NCI-H1105 (cell line): ENCODE measurements at regions not wholly inside any gene's neighbourhood (a gene's known extent, or its start where the extent isn't known, plus 50 kb on each side); places are given as distances from the start of the nearest gene placed in this dataset.
"Not testable (repeated sequence)": the region's sequence is repeated elsewhere in the genome, so short reads cannot be mapped to it uniquely, and the experiment has no call there.

ENCODE experiments used
- DNase-seq: peaks from one replicate; lab custom pipeline; 2025; lab: John Stamatoyannopoulos, UW

GRCh38 chr5:92022415-92023140, 639.5 kb upstream of the ARRDC3 start:
- DNase-seq = no peak

GRCh38 chr5:92019376-92019990, 636.4 kb upstream of the ARRDC3 start:
- no peak for DNase-seq

- no peak for DNase-seq
Observed at GRCh38 chr5:92017776-92018175, 634.7 kb upstream of the ARRDC3 start.

GRCh38 chr5:92011845-92012244, 628.7 kb upstream of the ARRDC3 start:
- not testable (repeated sequence) for DNase-seq

GRCh38 chr5:92003806-92004205, 620.7 kb upstream of the ARRDC3 start:
- DNase-seq = peak; percentile 63

GRCh38 chr5:92002721-92003274, 619.7 kb upstream of the ARRDC3 start:
- DNase-seq = no peak

- DNase-seq = no peak
Observed at GRCh38 chr5:91998774-91999173, 615.7 kb upstream of the ARRDC3 start.

GRCh38 chr5:91983869-91984268, 600.8 kb upstream of the ARRDC3 start:
- no peak for DNase-seq

- DNase-seq = no peak
Observed at GRCh38 chr5:91978221-91978882, 595.2 kb upstream of the ARRDC3 start.

- peak; percentile 39 for DNase-seq
Observed at GRCh38 chr5:91977579-91977978, 594.5 kb upstream of the ARRDC3 start.

- DNase-seq = no peak
Observed at GRCh38 chr5:91976451-91976850, 593.3 kb upstream of the ARRDC3 start.

GRCh38 chr5:91963166-91963565, 580.0 kb upstream of the ARRDC3 start:
- no peak for DNase-seq

- DNase-seq = no peak
Observed at GRCh38 chr5:91957666-91958065, 574.5 kb upstream of the ARRDC3 start.

- no peak for DNase-seq
Observed at GRCh38 chr5:91956738-91957137, 573.6 kb upstream of the ARRDC3 start.

GRCh38 chr5:91955610-91956009, 572.5 kb upstream of the ARRDC3 start:
- no peak for DNase-seq

- no peak for DNase-seq
Observed at GRCh38 chr5:91954136-91954535, 571.0 kb upstream of the ARRDC3 start.

- no peak for DNase-seq
Observed at GRCh38 chr5:91950328-91950727, 567.2 kb upstream of the ARRDC3 start.

GRCh38 chr5:91946870-91947269, 563.8 kb upstream of the ARRDC3 start:
- DNase-seq = no peak

GRCh38 chr5:91941588-91941987, 558.5 kb upstream of the ARRDC3 start:
- DNase-seq = no peak

- no peak for DNase-seq
Observed at GRCh38 chr5:91938441-91938840, 555.3 kb upstream of the ARRDC3 start.

- DNase-seq = no peak
Observed at GRCh38 chr5:91937121-91937520, 554.0 kb upstream of the ARRDC3 start.

- DNase-seq = no peak
Observed at GRCh38 chr5:91929522-91929817, 546.4 kb upstream of the ARRDC3 start.
